IPS-18a (cell line): ENCODE measurements at regions not wholly inside any gene's neighbourhood (a gene's known extent, or its start where the extent isn't known, plus 50 kb on each side); places are given as distances from the start of the nearest gene placed in this dataset.

Experiments
- H3K27ac ChIP-seq: one replicate; pipeline ENCODE4 v1.5.1; 2013; ENCODE audit warnings: low read length
- H3K27me3 ChIP-seq: one replicate; pipeline ENCODE4 v1.6.1; 2013; ENCODE audit warnings: mild to moderate bottlenecking, low read length; ENCODE audit not compliant: control insufficient read depth, insufficient read depth
- H3K36me3 ChIP-seq: one replicate; pipeline ENCODE4 v1.6.1; 2013; ENCODE audit warnings: low read depth, low read length; ENCODE audit not compliant: control insufficient read depth
- H3K4me1 ChIP-seq: one replicate; pipeline ENCODE4 v1.6.1; 2013; ENCODE audit warnings: low read depth, low read length; ENCODE audit not compliant: control insufficient read depth
- H3K4me3 ChIP-seq: one replicate; pipeline ENCODE4 v1.5.1; 2013; ENCODE audit warnings: low read length
- H3K9ac ChIP-seq: one replicate; pipeline ENCODE4 v1.6.1; 2013; ENCODE audit warnings: mild to moderate bottlenecking, low read length, moderate library complexity
- H3K9me3 ChIP-seq: one replicate; pipeline ENCODE4 v1.6.1; 2013; ENCODE audit warnings: low read depth, low read length; ENCODE audit not compliant: control insufficient read depth

DNA sequence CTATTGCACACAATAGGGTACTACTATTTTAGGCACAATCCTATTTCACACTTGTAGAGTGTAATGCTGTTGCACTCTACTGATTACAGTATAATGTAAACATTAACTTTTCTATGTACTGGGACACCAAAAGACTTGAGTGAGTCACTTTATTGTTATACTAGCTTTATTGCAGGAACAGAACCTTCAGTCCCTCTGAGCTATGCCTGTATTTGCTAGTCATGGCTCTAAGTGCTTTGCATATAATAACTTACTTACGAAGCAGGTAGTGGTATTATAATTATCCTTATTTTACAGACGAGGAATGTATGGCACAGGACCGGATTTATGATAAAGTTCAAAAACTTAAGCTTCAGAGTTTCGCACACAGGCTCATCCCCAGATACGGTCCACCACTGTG, 106.6 kb upstream of the SLC6A6 start:
- Histone ChIP-seq H3K36me3 (no peaks in the 10 kb centered on the region), H3K9ac (no peak overlapping the region), H3K4me1 (peaks cover 5% of the 10 kb centered on the region), H3K27ac (no peak overlapping the region), H3K27me3 (no peaks in the 10 kb centered on the region), H3K9me3 (no peaks in the 10 kb centered on the region), H3K4me3 (no peak overlapping the region)

DNA sequence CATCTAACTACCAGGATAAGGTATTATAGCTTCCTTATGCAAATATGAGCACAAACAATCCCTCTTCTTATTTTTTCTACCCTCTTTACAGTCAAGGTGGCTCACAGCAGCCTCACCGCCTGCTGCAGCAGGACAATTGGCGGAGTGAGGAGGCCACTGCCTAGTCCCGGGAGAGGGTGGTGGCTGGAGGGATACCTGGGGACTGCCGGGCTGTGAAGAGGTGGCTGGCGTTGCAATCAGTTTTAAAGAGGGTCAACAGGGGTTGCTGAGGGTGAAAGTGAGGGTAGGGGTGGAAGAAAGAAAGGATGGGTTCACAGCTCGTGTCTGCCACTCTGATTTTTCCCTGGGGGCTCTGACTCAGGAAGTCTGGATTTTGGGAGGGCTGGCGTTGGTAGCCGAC, 105.1 kb upstream of the SLC6A6 start:
- H3K4me3 ChIP-seq: no peak overlapping the region
- H3K36me3 ChIP-seq: no peaks in the 10 kb centered on the region
- H3K9ac ChIP-seq: no peak overlapping the region
- no peaks in the 10 kb centered on the region for H3K27me3 ChIP-seq
- H3K4me1 ChIP-seq: no peaks in the 10 kb centered on the region
- no peaks in the 10 kb centered on the region for H3K9me3 ChIP-seq
- no peak overlapping the region for H3K27ac ChIP-seq

- H3K4me1 ChIP-seq: no peaks in the 10 kb centered on the region
- no peaks in the 10 kb centered on the region for H3K9me3 ChIP-seq
- no peak overlapping the region for H3K4me3 ChIP-seq
- no peaks in the 10 kb centered on the region for H3K36me3 ChIP-seq
- no peak overlapping the region for H3K27ac ChIP-seq
- H3K27me3 ChIP-seq: no peaks in the 10 kb centered on the region
- no peak overlapping the region for H3K9ac ChIP-seq
These were observed 104.6 kb upstream of the SLC6A6 start for GRCh38 chr3:14297784-14298236.

GRCh38 chr3:14298442-14298841, 104.0 kb upstream of the SLC6A6 start:
- Histone ChIP-seq H3K9me3 (no peaks in the 10 kb centered on the region), H3K4me3 (no peak overlapping the region), H3K9ac (no peak overlapping the region), H3K36me3 (no peaks in the 10 kb centered on the region), H3K27ac (no peak overlapping the region), H3K27me3 (no peaks in the 10 kb centered on the region), H3K4me1 (no peaks in the 10 kb centered on the region)

DNA sequence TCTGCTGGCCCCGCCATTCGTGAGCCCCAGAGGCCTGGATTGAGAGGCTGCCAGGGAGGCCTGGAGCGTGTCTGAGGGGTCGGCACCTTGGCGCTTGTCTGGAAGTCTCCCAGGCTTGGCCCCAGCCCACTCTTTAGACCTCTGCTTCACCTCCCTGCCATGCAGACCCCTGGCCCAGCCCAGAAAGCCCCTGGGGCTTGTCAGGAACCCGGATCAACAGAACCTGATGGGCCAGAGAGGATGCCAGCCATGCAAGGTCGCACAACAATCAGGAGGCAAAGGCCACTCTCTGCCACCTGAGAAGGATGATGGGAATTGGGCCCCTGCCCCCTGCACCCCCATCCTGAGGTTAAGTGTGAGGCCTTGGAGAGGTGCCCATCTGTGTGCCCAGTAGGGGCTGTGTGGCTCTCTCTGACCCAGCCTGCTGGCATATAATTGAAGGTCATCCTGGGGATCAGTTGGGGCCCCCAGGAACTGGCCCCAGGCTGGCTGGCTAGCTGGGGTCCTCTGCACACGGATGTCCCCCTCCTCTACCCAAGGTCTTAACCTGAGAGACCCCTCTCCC, 103.3 kb upstream of the SLC6A6 start:
- no peaks in the 10 kb centered on the region for H3K4me1 ChIP-seq
- H3K9me3 ChIP-seq: no peaks in the 10 kb centered on the region
- H3K27ac ChIP-seq: no peak overlapping the region
- no peak overlapping the region for H3K4me3 ChIP-seq
- no peak overlapping the region for H3K9ac ChIP-seq
- no peaks in the 10 kb centered on the region for H3K36me3 ChIP-seq
- H3K27me3 ChIP-seq: no peaks in the 10 kb centered on the region

DNA sequence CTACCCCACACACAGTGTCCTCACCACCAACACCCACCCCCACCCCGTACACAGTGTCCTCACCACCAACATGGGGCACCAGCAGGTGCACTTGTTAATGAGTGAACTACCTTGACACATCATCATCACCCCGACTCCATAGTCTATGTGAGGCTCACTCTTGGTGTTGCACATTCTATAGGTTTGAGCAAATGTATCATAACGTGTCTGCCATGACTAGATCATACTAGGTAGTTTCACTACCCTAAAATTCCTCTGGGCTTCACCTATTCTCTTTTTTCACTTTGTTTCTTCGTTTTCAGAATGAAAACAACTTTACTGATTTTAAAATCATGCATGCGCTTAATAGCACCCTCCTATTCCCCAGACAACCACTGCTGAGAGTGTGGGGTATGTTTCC, 102.6 kb upstream of the SLC6A6 start:
- H3K36me3 ChIP-seq: no peaks in the 10 kb centered on the region
- no peak overlapping the region for H3K27ac ChIP-seq
- no peak overlapping the region for H3K4me3 ChIP-seq
- no peaks in the 10 kb centered on the region for H3K9me3 ChIP-seq
- H3K4me1 ChIP-seq: peaks cover 3% of the 10 kb centered on the region
- no peaks in the 10 kb centered on the region for H3K27me3 ChIP-seq
- H3K9ac ChIP-seq: no peak overlapping the region

GRCh38 chr3:14300721-14301399, 101.5 kb upstream of the SLC6A6 start:
- Histone ChIP-seq H3K9ac (no peak overlapping the region), H3K36me3 (no peaks in the 10 kb centered on the region), H3K27me3 (no peaks in the 10 kb centered on the region), H3K9me3 (no peaks in the 10 kb centered on the region), H3K4me3 (no peak overlapping the region), H3K4me1 (peaks cover 4% of the 10 kb centered on the region), H3K27ac (no peak overlapping the region)

DNA sequence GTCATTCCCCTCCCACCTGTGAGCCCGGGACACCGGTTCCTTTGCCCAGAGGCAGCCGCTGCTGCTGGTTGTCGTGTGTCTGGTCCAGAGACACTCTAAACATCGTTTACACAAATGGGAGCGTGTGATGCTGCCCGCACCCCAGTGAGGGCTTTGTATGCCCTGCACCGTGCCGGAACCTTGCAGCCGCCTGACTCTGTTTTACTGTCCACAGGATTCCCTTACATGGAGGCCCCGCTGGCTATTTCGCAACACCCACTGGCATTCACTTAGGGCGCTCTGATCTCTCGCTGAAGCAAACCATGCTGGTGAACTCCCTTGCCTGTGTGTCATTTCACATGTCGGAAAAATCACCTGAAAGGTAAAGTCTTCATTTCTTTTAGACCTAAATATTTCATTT, 100.8 kb upstream of the SLC6A6 start:
- Histone ChIP-seq H3K9me3 (no peaks in the 10 kb centered on the region), H3K9ac (no peak overlapping the region), H3K27me3 (no peaks in the 10 kb centered on the region), H3K27ac (no peak overlapping the region), H3K4me1 (peaks cover 4% of the 10 kb centered on the region), H3K4me3 (no peak overlapping the region), H3K36me3 (no peaks in the 10 kb centered on the region)

DNA sequence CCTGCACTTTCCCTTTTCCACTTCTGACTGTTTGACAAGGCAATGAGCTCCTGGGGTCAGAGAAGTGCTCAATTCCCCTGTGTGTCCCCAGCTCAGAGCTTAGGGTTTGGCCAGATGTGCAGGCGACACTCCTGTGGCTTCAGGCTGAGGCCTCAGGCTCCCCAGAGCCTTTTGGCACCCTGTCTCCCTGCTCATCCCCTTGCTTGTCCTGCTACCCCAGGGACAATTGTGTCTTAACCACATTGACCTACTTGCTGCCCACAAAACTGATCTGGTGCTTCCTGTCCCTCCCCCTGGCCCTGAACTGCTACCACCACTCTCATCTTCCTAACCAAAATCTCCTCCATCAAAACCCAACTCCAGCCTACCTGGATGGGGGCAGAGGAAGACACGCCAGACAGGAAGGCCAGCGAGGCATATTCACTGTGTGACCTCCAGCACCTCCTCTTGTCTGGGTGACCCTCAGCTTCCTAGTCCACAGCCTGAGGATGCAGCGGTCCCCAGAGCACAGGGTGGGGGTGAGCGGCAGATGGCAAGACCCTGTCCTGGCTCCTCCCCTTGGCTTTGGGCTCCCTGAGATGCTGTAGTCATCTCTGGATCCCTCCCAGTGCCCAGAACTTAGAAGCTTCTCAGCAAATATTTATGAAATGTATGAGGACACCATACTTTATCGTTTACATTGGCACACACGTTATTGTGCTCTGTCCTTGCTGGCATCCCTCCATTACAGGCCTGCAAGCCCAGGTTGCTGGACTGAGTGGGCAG, 98.9 kb upstream of the SLC6A6 start:
- H3K4me3 ChIP-seq: no peak overlapping the region
- H3K9me3 ChIP-seq: no peaks in the 10 kb centered on the region
- H3K4me1 ChIP-seq: peaks cover 4% of the 10 kb centered on the region

DNA sequence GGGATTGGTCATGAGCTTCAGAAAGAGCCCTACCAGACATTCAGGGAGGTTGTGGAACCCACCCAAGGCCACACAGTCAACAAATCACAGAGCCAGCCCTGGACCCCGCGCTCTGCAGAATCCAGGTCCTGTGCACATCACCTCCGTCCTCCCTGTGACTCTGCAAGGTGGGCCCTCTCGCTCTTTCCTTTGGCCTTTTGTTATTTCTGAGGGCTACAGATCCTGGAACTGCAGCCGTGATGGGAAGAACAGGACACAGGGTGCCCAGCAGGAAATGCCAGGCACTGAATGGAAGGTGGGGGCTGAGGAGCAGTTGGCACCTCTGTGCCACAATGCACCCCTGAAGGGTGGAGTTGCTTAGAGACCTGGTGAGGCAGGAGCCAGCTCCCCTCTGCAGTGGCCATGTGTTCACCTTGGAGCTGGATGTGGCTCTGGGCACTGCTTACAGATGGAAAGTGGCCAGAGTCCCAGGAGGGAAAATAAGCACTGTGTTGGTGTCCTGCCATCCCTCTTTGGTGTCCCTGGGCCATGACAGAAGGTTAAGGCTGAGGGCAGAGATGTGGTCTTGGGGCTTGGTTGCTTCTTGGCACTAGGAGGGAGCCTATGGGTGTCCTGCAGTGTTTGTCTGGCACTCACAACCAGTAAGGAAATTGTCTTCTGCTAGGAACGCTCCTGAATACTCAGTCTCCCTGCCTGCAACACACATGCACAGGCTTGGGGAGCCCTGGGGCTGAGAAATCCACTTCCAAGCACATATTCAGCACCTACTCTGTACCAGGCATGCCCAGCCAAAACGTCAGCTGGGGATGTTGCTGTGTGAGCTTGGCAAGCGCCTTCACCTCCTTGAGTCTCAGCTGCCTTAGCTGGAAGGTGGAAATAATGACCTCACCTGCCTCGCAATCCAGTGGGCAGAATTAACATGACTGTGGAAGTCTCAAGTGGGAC, 98.0 kb upstream of the SLC6A6 start:
- Histone ChIP-seq H3K27ac (no peak overlapping the region), H3K27me3 (no peaks in the 10 kb centered on the region), H3K9ac (no peak overlapping the region), H3K36me3 (no peaks in the 10 kb centered on the region), H3K4me3 (no peak overlapping the region), H3K4me1 (peaks cover 4% of the 10 kb centered on the region), H3K9me3 (no peaks in the 10 kb centered on the region)

More for the DNA sequence above, 98.9 kb upstream of the SLC6A6 start:
- Histone ChIP-seq H3K27ac (no peak overlapping the region), H3K27me3 (no peaks in the 10 kb centered on the region), H3K36me3 (no peaks in the 10 kb centered on the region), H3K9ac (no peak overlapping the region)

GRCh38 chr3:14305324-14305723, 97.1 kb upstream of the SLC6A6 start:
- no peak overlapping the region for H3K9ac ChIP-seq
- no peaks in the 10 kb centered on the region for H3K9me3 ChIP-seq
- H3K4me3 ChIP-seq: no peak overlapping the region
- no peaks in the 10 kb centered on the region for H3K27me3 ChIP-seq
- H3K27ac ChIP-seq: no peak overlapping the region
- H3K4me1 ChIP-seq: peaks cover 4% of the 10 kb centered on the region
- H3K36me3 ChIP-seq: no peaks in the 10 kb centered on the region
